HepG2 (cell line): ENCODE measurements at regions not wholly inside any gene's neighbourhood (a gene's known extent, or its start where the extent isn't known, plus 50 kb on each side); places are given as distances from the start of the nearest gene placed in this dataset.

Experiments
- ATAC-seq: fragments of 200-7000 bp; cut with Tn5 transposase; 3 replicates; pipeline ENCODE4 v1.9.1; 2020; ENCODE audit warnings: mild to moderate bottlenecking, moderate library complexity
- BruUV-seq: library from RNA; stranded (reverse); fragments of 400-500 nt; replicated peaks from 2 replicates; lab custom pipeline; 2021; lab: Mats Ljungman, UMichigan
- CTCF ChIA-PET: fragments of 300-600 bp; formaldehyde crosslinking; extraction: SDS; loops from one replicate; lab custom pipeline; 2021; ENCODE audit warnings: low total read pairs, inconsistent platforms, low intra/inter-chr PET ratio; lab: Yijun Ruan, JAX
- POLR2A ChIA-PET: fragments of 350-600 bp; sonication (Branson Sonifier 250); formaldehyde crosslinking; loops from one replicate; lab custom pipeline; 2020; ENCODE audit warnings: antibody characterized with exemption, inconsistent platforms; lab: Yijun Ruan, JAX
- DNase-seq: peaks from one replicate; pipeline ENCODE4 v3.0.0-alpha.2; 2015; ENCODE audit warnings: low spot score
- FAIRE-seq: peaks from 3 replicates; lab custom pipeline; 2011; peaks lifted over from hg19 to GRCh38; lab: Jason Lieb, UNC
- H2AFZ ChIP-seq: one replicate; pipeline ENCODE4 v1.6.1; 2011; ENCODE audit warnings: low read length, inconsistent platforms
- H3K27ac ChIP-seq: fragments of 300-600 bp; 3 replicates; pipeline ENCODE4 v1.8.0; 2011; ENCODE audit warnings: mixed run types, mild to moderate bottlenecking, mixed read lengths, low read length, inconsistent platforms; ENCODE audit not compliant: insufficient read depth; ENCODE audit errors: extremely low read length
- H3K27me3 ChIP-seq, 2 experiments: fragments of 200-600 bp in 1 of 2; 2 replicates in 1 of 2; 3 replicates in 1 of 2; pipeline versions ENCODE4 v1.6.0 to v1.8.0; 2011; ENCODE audit warnings: low read length in 2 of 2, mild to moderate bottlenecking in 2 of 2, moderate library complexity in 2 of 2, inconsistent platforms in 1 of 2; ENCODE audit not compliant: insufficient read depth in 2 of 2, control insufficient read depth in 1 of 2
- H3K36me3 ChIP-seq, 2 experiments: fragments of 200-600 bp in 1 of 2; replicated peaks in 1 of 2; 2 replicates in 1 of 2; 3 replicates in 1 of 2; pipeline versions ENCODE4 v1.5.1 to v1.8.0; 2011; ENCODE audit warnings: low read length in 2 of 2, inconsistent platforms in 1 of 2; ENCODE audit not compliant: insufficient read depth in 2 of 2, control insufficient read depth in 1 of 2
- H3K4me1 ChIP-seq: 2 replicates; pipeline ENCODE4 v1.5.1; 2012; ENCODE audit warnings: low read length, inconsistent platforms; ENCODE audit not compliant: insufficient read depth
- H3K4me2 ChIP-seq: 2 replicates; pipeline ENCODE4 v1.6.0; 2011; ENCODE audit warnings: low read depth, low read length, inconsistent platforms
- H3K4me3 ChIP-seq, 3 experiments: fragments of 200-600 bp in 1 of 3; sonication (generic), shearing (Covaris generic) in 1 of 3; replicated peaks in 1 of 3; 2 replicates each; pipeline ENCODE4 v1.5.1; 2011 to 2016; ENCODE audit warnings: low read length in 3 of 3, inconsistent platforms in 2 of 3, low read depth in 2 of 3, mild to moderate bottlenecking in 2 of 3, control low read depth in 1 of 3, mixed read lengths in 1 of 3; ENCODE audit not compliant: insufficient read depth in 1 of 3
- H3K79me2 ChIP-seq: one replicate; pipeline ENCODE4 v1.6.1; 2011; ENCODE audit warnings: low read length, inconsistent platforms; ENCODE audit not compliant: insufficient read depth
- H3K9ac ChIP-seq: 2 replicates; pipeline ENCODE4 v1.6.0; 2011; ENCODE audit warnings: mild to moderate bottlenecking, low read depth, low read length, inconsistent platforms; ENCODE audit not compliant: insufficient read depth
- H3K9me3 ChIP-seq: 2 replicates; pipeline ENCODE4 v1.5.1; 2012; ENCODE audit warnings: mild to moderate bottlenecking, low read length
- H4K20me1 ChIP-seq: 2 replicates; pipeline ENCODE4 v1.6.0; 2011; ENCODE audit warnings: inconsistent platforms, mild to moderate bottlenecking, low read length, moderate library complexity; ENCODE audit not compliant: insufficient read depth
- CBFB ChIP-seq: sonication (generic); formaldehyde crosslinking; IDR thresholded peaks from 2 replicates; pipeline ENCODE4 v1.4.0; 2020; ENCODE audit warnings: missing genetic modification reagents
- DNMT1 ChIP-seq: sonication (generic); formaldehyde crosslinking; IDR thresholded peaks from 2 replicates; pipeline ENCODE4 v1.5.1; 2020; ENCODE audit warnings: mild to moderate bottlenecking, missing genetic modification reagents
- KAT8 ChIP-seq: IDR thresholded peaks from 2 replicates; pipeline ENCODE4 v1.6.1; 2016; ENCODE audit warnings: missing genetic modification reagents, missing compliant biosample characterization
- MEF2D ChIP-seq: sonication (generic); formaldehyde crosslinking; IDR thresholded peaks from 2 replicates; pipeline ENCODE4 v1.5.1; 2020; ENCODE audit warnings: mild to moderate bottlenecking, missing genetic modification reagents
- NKX3-1 ChIP-seq: sonication (generic); formaldehyde crosslinking; IDR thresholded peaks from 2 replicates; pipeline ENCODE4 v1.5.0; 2020; ENCODE audit warnings: missing genetic modification reagents
- PAF1 ChIP-seq: IDR thresholded peaks from 2 replicates; pipeline ENCODE4 v1.6.1; 2016; ENCODE audit warnings: missing genetic modification reagents, missing compliant biosample characterization
- SNAPC2 ChIP-seq: sonication (generic); formaldehyde crosslinking; IDR thresholded peaks from 2 replicates; pipeline ENCODE4 v1.8.1; 2022; ENCODE audit warnings: mild to moderate bottlenecking, missing genetic modification reagents
- TEAD2 ChIP-seq: sonication (generic); formaldehyde crosslinking; IDR thresholded peaks from 2 replicates; pipeline ENCODE4 v1.9.0; 2021; ENCODE audit warnings: missing genetic modification reagents
- ZFP36 ChIP-seq: fragments of 150-350 bp; IDR thresholded peaks from 2 replicates; pipeline ENCODE4 v1.6.1; 2018; ENCODE audit warnings: borderline replicate concordance, low read length, low read depth; ENCODE audit not compliant: partially characterized antibody
- ZNF780A ChIP-seq: sonication (generic); formaldehyde crosslinking; IDR thresholded peaks from 2 replicates; pipeline ENCODE4 v1.8.0; 2022; ENCODE audit warnings: mild to moderate bottlenecking, missing genetic modification reagents, moderate library complexity
- WGBS: methylation state at CpG from one replicate; pipeline ENCODE4 v1.1.6; 2017; ENCODE audit warnings: low lambda C conversion rate; 5-methylcytosine and 5-hydroxymethylcytosine counted together
- in situ Hi-C: cut with HindIII; loops from 2 replicates; pipeline ENCODE4 v1.10.0; 2017; ENCODE audit warnings: low pct_unique_long_range_greater_than_20kb; ENCODE audit not compliant: extremely low pct_ligation_motif_present
- intact Hi-C: fragments of 100-400 bp; cut with micrococcal nuclease; formaldehyde crosslinking; loops from one replicate; pipeline ENCODE4 v1.10.0; 2022; ENCODE audit not compliant: unreplicated experiment
- TF ChIP-seq, protein P1 (sequence below): sonication (generic); formaldehyde crosslinking; IDR thresholded peaks from 2 replicates; pipeline ENCODE4 v1.4.0; 2020; ENCODE audit warnings: missing genetic modification reagents, borderline replicate concordance
- TF ChIP-seq, protein P2 (sequence below): sonication (generic); formaldehyde crosslinking; IDR thresholded peaks from 2 replicates; pipeline ENCODE4 v1.5.1; 2020; ENCODE audit warnings: missing genetic modification reagents, mild to moderate bottlenecking, borderline replicate concordance
- TF ChIP-seq, protein P3 (sequence below): sonication (generic); formaldehyde crosslinking; IDR thresholded peaks from 2 replicates; pipeline ENCODE4 v1.5.0; 2020; ENCODE audit warnings: mild to moderate bottlenecking, missing genetic modification reagents, moderate library complexity

DNA sequence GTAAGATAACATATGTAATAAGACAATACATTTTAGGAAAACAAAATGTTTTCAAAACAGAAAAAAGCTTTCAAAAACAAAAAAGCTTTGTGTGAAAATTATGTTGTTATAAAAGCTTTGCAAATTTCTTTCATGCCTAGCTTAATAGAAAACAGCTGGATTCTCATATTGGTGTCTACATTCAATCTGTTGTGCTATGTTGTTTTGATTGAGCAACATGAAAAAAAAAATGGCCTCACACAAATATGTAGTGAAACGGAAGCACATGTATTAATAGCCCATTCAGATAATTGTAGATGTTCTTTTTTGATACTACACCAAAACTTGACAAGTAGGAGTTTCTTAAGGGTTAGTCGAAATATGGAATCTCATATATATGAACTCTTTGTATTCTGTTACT is 197.5 kb downstream of the ZEB2 start:
- Histone ChIP-seq H2AFZ (no peak overlapping the region), H3K27ac (no peak overlapping the region), H3K27me3 (no peaks in the 10 kb centered on the region), H3K4me3 (no peak overlapping the region), H3K4me2 (no peak overlapping the region), H3K79me2 (no peaks in the 10 kb centered on the region), H3K4me1 (peaks cover 7% of the 10 kb centered on the region), H3K9me3 (no peaks in the 10 kb centered on the region), H4K20me1 (no peaks in the 10 kb centered on the region), H3K36me3 (no peaks in the 10 kb centered on the region), H3K9ac (no peak overlapping the region)
- no TSS peak for BruUV-seq
- DNase-seq: no peak
- 76% methylated on average over 2 of the region's 2 CpGs for WGBS
- no peak for ATAC-seq
- no peak for TF ChIP-seq ZNF780A (CRISPR knock-in tag)
- no peak for TF ChIP-seq KAT8 (CRISPR knock-in tag)
- TF ChIP-seq NKX3-1 (CRISPR knock-in tag): no peak
- TF ChIP-seq, protein P1, sequence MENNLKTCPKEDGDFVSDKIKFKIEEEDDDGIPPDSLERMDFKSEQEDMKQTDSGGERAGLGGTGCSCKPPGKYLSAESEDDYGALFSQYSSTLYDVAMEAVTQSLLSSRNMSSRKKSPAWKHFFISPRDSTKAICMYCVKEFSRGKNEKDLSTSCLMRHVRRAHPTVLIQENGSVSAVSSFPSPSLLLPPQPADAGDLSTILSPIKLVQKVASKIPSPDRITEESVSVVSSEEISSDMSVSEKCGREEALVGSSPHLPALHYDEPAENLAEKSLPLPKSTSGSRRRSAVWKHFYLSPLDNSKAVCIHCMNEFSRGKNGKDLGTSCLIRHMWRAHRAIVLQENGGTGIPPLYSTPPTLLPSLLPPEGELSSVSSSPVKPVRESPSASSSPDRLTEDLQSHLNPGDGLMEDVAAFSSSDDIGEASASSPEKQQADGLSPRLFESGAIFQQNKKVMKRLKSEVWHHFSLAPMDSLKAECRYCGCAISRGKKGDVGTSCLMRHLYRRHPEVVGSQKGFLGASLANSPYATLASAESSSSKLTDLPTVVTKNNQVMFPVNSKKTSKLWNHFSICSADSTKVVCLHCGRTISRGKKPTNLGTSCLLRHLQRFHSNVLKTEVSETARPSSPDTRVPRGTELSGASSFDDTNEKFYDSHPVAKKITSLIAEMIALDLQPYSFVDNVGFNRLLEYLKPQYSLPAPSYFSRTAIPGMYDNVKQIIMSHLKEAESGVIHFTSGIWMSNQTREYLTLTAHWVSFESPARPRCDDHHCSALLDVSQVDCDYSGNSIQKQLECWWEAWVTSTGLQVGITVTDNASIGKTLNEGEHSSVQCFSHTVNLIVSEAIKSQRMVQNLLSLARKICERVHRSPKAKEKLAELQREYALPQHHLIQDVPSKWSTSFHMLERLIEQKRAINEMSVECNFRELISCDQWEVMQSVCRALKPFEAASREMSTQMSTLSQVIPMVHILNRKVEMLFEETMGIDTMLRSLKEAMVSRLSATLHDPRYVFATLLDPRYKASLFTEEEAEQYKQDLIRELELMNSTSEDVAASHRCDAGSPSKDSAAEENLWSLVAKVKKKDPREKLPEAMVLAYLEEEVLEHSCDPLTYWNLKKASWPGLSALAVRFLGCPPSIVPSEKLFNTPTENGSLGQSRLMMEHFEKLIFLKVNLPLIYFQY (CRISPR knock-in tag): no peak
- TF ChIP-seq PAF1 (CRISPR knock-in tag): no peak
- TF ChIP-seq CBFB (CRISPR knock-in tag): no peak
- TF ChIP-seq ZFP36: no peak
- no peak for TF ChIP-seq MEF2D (CRISPR knock-in tag)
- TF ChIP-seq SNAPC2 (CRISPR knock-in tag): no peak
- TF ChIP-seq, protein P2, sequence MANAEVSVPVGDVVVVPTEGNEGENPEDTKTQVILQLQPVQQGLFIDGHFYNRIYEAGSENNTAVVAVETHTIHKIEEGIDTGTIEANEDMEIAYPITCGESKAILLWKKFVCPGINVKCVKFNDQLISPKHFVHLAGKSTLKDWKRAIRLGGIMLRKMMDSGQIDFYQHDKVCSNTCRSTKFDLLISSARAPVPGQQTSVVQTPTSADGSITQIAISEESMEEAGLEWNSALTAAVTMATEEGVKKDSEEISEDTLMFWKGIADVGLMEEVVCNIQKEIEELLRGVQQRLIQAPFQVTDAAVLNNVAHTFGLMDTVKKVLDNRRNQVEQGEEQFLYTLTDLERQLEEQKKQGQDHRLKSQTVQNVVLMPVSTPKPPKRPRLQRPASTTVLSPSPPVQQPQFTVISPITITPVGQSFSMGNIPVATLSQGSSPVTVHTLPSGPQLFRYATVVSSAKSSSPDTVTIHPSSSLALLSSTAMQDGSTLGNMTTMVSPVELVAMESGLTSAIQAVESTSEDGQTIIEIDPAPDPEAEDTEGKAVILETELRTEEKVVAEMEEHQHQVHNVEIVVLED (CRISPR knock-in tag): no peak
- TF ChIP-seq, protein P3, sequence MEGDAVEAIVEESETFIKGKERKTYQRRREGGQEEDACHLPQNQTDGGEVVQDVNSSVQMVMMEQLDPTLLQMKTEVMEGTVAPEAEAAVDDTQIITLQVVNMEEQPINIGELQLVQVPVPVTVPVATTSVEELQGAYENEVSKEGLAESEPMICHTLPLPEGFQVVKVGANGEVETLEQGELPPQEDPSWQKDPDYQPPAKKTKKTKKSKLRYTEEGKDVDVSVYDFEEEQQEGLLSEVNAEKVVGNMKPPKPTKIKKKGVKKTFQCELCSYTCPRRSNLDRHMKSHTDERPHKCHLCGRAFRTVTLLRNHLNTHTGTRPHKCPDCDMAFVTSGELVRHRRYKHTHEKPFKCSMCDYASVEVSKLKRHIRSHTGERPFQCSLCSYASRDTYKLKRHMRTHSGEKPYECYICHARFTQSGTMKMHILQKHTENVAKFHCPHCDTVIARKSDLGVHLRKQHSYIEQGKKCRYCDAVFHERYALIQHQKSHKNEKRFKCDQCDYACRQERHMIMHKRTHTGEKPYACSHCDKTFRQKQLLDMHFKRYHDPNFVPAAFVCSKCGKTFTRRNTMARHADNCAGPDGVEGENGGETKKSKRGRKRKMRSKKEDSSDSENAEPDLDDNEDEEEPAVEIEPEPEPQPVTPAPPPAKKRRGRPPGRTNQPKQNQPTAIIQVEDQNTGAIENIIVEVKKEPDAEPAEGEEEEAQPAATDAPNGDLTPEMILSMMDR (CRISPR knock-in tag): no peak
- TF ChIP-seq TEAD2 (CRISPR knock-in tag): no peak
- TF ChIP-seq DNMT1: no peak
- in situ Hi-C loops: no loop called here
- ChIA-PET POLR2A (interaction anchor here (1.9 kb wide), 1 partner anchor 10 kb away, joined by 4 read pairs; a partner anchor contains a TSS), CTCF (no interaction called here)
- no peak for FAIRE-seq
- intact Hi-C loops: no loop called here
